Fibroblast of lung (primary cell): ENCODE measurements at regions not wholly inside any gene's neighbourhood (a gene's known extent, or its start where the extent isn't known, plus 50 kb on each side); places are given as distances from the start of the nearest gene placed in this dataset.

Experiments
- CTCF ChIP-seq, 2 donors: IDR thresholded peaks in 1 of 2; conservative IDR thresholded peaks in 1 of 2; 1 replicate in 1 of 2; 2 replicates in 1 of 2; pipeline ENCODE4 v1.5.1; 2011 to 2012; ENCODE audit warnings: low read length in 2 of 2, control low read depth in 1 of 2, inconsistent platforms in 1 of 2, low read depth in 1 of 2, mild to moderate bottlenecking in 1 of 2
- EZH2 ChIP-seq: IDR thresholded peaks from 2 replicates; pipeline ENCODE4 v1.5.1; 2012; ENCODE audit warnings: low read length, control low read depth, mild to moderate bottlenecking; ENCODE audit errors: missing control alignments

GRCh38 chr2:198697794-198698193 lies 759.9 kb downstream of the SATB2 start:
- TF ChIP-seq EZH2 (no peak), CTCF (conservative IDR thresholded peaks at IDR 0.05 in 1 of 2, IDR thresholded peaks at IDR 0.05 in 1 of 2; ENCODE audit: low read depth in 1 of 2, low read length in 2 of 2) (no peak)
